Parathyroid adenoma (tissue), 2 donors: ENCODE measurements at regions not wholly inside any gene's neighbourhood (a gene's known extent, or its start where the extent isn't known, plus 50 kb on each side); places are given as distances from the start of the nearest gene placed in this dataset.
A peak's percentile ranks its signal among the peaks of the same experiment; 100 is the strongest.

Experiments
- H2AFZ ChIP-seq: fragments of 300-600 bp; sonication (generic); one replicate; pipeline ENCODE4 v1.7.0; 2017; ENCODE audit warnings: antibody characterized with exemption, mild to moderate bottlenecking
- H3K27ac ChIP-seq: fragments of 300-600 bp; sonication (generic); one replicate; pipeline ENCODE4 v1.7.0; 2017
- H3K27me3 ChIP-seq: fragments of 300-600 bp; sonication (generic); one replicate; pipeline ENCODE4 v1.7.0; 2017; ENCODE audit warnings: low read length; ENCODE audit not compliant: control insufficient read depth, insufficient read depth
- H3K36me3 ChIP-seq: fragments of 300-600 bp; sonication (generic); one replicate; pipeline ENCODE4 v1.7.0; 2017; ENCODE audit warnings: low read length; ENCODE audit not compliant: control insufficient read depth, insufficient read depth
- H3K4me1 ChIP-seq: fragments of 300-600 bp; sonication (generic); one replicate; pipeline ENCODE4 v1.7.0; 2017; ENCODE audit warnings: control low read depth
- H3K4me2 ChIP-seq: fragments of 300-600 bp; sonication (generic); one replicate; pipeline ENCODE4 v1.7.0; 2017; ENCODE audit warnings: low read length
- H3K4me3 ChIP-seq: fragments of 300-600 bp; sonication (generic); one replicate; pipeline ENCODE4 v1.7.0; 2017; ENCODE audit warnings: low read depth, low read length
- H3K79me2 ChIP-seq: fragments of 300-600 bp; sonication (generic); one replicate; pipeline ENCODE4 v1.7.0; 2017; ENCODE audit warnings: control low read depth
- H3K9ac ChIP-seq: fragments of 300-600 bp; sonication (generic); one replicate; pipeline ENCODE4 v1.7.0; 2017; ENCODE audit warnings: mild to moderate bottlenecking
- H3K9me3 ChIP-seq: fragments of 300-600 bp; sonication (generic); one replicate; pipeline ENCODE4 v1.7.0; 2017; ENCODE audit warnings: low read length; ENCODE audit not compliant: control insufficient read depth
- CTCF ChIP-seq: fragments of 300-600 bp; sonication (generic); IDR thresholded peaks from one replicate; pipeline ENCODE4 v1.7.0; 2017; ENCODE audit warnings: antibody characterized with exemption, mild to moderate bottlenecking
- donor health status: primary hyperparathyroidism.

DNA sequence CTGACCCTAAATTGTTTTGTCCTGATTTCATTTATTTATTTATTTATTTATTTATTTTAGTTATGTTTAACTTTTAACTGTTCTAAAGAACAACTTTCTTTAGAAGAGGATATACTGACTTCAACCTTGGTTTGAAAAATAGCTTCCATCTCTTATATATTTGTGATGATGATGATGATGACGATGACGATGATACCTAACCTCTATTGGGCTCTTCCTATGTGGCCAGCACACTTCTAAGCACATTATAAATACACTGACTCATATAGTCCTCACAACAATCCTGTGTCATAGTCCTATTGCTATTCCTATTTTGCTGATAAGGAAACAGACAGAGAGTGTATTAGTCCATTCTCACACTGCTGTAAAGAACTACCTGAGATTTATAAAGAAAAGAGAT, 162.9 kb upstream of the KIAA1217 start:
- Histone ChIP-seq H3K9me3 (no peaks in the 10 kb centered on the region), H3K36me3 (no peaks in the 10 kb centered on the region), H3K27ac (no peak overlapping the region), H3K79me2 (no peaks in the 10 kb centered on the region), H3K27me3 (no peaks in the 10 kb centered on the region), H3K4me3 (no peak overlapping the region), H3K4me2 (no peak overlapping the region), H3K4me1 (no peaks in the 10 kb centered on the region), H3K9ac (no peak overlapping the region), H2AFZ (no peak overlapping the region)
- no peak for TF ChIP-seq CTCF

DNA sequence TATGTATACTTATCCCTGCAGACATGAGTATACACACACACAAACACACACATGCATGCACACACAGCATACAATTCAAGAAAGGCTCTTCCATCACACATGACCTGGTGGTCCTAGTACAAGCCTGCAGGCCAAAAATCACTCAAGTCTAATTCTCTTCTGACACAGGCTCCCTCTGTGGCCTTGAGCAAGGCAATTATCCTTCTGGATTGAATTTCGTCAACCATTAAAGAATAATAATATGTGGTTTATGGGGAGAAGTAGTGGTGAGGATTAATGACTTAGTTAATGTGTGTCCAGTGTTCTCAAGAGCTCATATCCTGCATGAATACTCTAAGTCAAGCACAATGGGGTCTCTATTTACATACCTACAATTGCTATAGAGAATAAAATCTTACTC, 161.8 kb upstream of the KIAA1217 start:
- Histone ChIP-seq H3K79me2 (no peaks in the 10 kb centered on the region), H3K27ac (no peak overlapping the region)
- TF ChIP-seq CTCF: no peak

DNA sequence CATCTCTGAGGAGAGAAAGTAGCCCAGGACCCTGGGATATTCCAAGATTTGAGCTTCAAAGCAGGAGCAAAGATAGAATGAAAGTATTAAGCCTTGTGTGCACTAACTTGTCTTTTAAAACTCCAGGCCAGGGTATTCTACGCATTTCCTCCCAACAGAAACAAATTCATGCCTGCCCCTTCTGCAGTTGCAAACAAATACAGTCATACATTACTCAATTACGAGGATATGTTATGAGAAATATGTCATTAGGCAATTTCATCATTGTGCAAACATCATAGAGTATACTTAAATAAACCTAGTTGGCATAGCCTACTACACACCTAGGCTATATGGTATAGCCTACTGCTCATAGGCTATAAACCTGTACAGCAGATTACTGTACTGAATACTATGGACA, 154.5 kb upstream of the KIAA1217 start:
- H3K4me1 ChIP-seq: no peaks in the 10 kb centered on the region
- H3K27me3 ChIP-seq: no peaks in the 10 kb centered on the region
- no peak overlapping the region for H3K4me2 ChIP-seq
- no peak overlapping the region for H2AFZ ChIP-seq
- H3K27ac ChIP-seq: no peak overlapping the region
- no peaks in the 10 kb centered on the region for H3K9me3 ChIP-seq
- H3K79me2 ChIP-seq: no peaks in the 10 kb centered on the region
- no peak overlapping the region for H3K9ac ChIP-seq
- TF ChIP-seq CTCF: no peak
- no peaks in the 10 kb centered on the region for H3K36me3 ChIP-seq
- no peak overlapping the region for H3K4me3 ChIP-seq

More for the DNA sequence above, 161.8 kb upstream of the KIAA1217 start:
- H3K4me2 ChIP-seq: no peak overlapping the region
- no peaks in the 10 kb centered on the region for H3K4me1 ChIP-seq
- H3K9ac ChIP-seq: no peak overlapping the region
- H2AFZ ChIP-seq: no peak overlapping the region
- no peaks in the 10 kb centered on the region for H3K9me3 ChIP-seq
- H3K4me3 ChIP-seq: no peak overlapping the region
- no peaks in the 10 kb centered on the region for H3K36me3 ChIP-seq
- no peaks in the 10 kb centered on the region for H3K27me3 ChIP-seq

DNA sequence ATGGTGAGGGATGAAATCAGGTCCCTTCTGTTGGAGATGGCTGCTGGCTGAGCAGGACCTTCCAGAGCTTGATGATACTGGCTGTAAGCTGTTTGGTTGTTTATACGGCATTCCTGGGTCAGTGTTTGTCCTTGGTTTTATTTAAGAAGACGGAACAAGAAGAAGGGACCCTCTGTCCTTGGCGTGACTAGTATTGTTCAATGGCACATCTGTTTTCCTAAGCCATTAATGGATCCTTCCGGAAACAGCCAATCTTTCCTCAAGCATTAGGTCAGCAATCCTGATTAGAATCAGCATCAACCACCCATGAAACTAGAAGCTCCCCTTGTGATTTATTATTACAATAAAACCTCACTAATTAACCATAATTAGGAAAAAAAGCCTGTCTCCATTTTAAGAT, 128.7 kb upstream of the KIAA1217 start:
- H3K27ac ChIP-seq: no peak overlapping the region
- H3K4me2 ChIP-seq: no peak overlapping the region
- no peak for TF ChIP-seq CTCF
- H3K79me2 ChIP-seq: no peaks in the 10 kb centered on the region
- H3K4me3 ChIP-seq: no peak overlapping the region
- H3K9ac ChIP-seq: no peak overlapping the region
- no peaks in the 10 kb centered on the region for H3K9me3 ChIP-seq
- H3K4me1 ChIP-seq: no peaks in the 10 kb centered on the region
- H3K36me3 ChIP-seq: no peaks in the 10 kb centered on the region
- H2AFZ ChIP-seq: peak overlapping the region; percentile 7
- no peaks in the 10 kb centered on the region for H3K27me3 ChIP-seq

DNA sequence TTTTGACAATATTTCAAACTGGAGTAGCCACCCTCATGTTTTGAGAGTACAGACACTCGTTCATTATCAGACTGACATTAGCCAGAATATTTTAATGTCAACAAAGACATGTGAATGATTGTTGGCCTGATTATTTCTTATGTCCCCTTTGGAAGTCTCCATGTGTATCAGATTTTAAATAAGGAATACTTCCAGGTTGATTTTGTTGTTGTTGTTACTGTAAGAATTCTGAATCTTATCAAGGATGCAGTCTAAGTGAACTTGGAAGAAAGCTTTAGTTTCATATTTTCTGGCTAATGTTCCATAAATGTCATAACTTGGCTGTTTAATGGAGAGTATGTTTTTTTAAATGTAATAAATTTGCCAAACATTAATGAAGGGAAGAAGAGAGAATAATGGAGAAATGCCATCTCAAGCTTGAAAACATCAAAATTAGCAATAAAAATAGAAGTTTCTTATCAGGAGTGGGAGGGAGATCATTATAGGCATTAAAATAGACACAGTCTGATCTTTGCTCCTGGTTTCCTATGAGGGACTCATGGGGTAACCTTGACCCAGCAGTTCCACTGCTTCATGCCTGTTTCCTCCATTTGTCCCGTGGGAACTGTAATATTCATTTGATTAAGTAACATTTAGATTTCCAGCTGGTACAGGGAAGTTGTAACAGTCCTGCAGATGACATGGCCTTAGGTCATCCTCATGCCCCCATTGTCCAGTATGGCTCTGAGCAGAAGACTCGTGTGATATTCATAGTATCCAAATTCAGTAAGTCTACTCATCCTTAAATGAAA, 122.4 kb upstream of the KIAA1217 start:
- Histone ChIP-seq H3K9ac (no peak overlapping the region), H2AFZ (peak overlapping the region; percentile 21), H3K9me3 (no peaks in the 10 kb centered on the region), H3K36me3 (no peaks in the 10 kb centered on the region), H3K4me1 (peaks cover 12% of the 10 kb centered on the region), H3K27ac (no peak overlapping the region), H3K27me3 (no peaks in the 10 kb centered on the region), H3K4me3 (no peak overlapping the region), H3K79me2 (no peaks in the 10 kb centered on the region), H3K4me2 (no peak overlapping the region)
- no peak for TF ChIP-seq CTCF
